BLaER1 (cell line): ENCODE measurements at regions not wholly inside any gene's neighbourhood (a gene's known extent, or its start where the extent isn't known, plus 50 kb on each side); places are given as distances from the start of the nearest gene placed in this dataset.
"Not testable (repeated sequence)": the region's sequence is repeated elsewhere in the genome, so short reads cannot be mapped to it uniquely, and the experiment has no call there.

ENCODE experiments used
- H3K27ac ChIP-seq: shearing (Covaris generic); formaldehyde crosslinking; 2 replicates; pipeline ENCODE4 v1.8.1; 2022
- H3K27me3 ChIP-seq: shearing (Covaris generic); formaldehyde crosslinking; 2 replicates; pipeline ENCODE4 v1.8.1; 2022
- H3K36me3 ChIP-seq: shearing (Covaris generic); formaldehyde crosslinking; 2 replicates; pipeline ENCODE4 v1.8.1; 2022
- H3K4me1 ChIP-seq: shearing (Covaris generic); formaldehyde crosslinking; 2 replicates; pipeline ENCODE4 v1.8.1; 2022
- H3K4me2 ChIP-seq: shearing (Covaris generic); formaldehyde crosslinking; 2 replicates; pipeline ENCODE4 v1.8.1; 2022
- H3K4me3 ChIP-seq: shearing (Covaris generic); formaldehyde crosslinking; 2 replicates; pipeline ENCODE4 v1.8.1; 2022
- H3K9ac ChIP-seq: shearing (Covaris generic); formaldehyde crosslinking; 2 replicates; pipeline ENCODE4 v1.8.1; 2022
- H3K9me3 ChIP-seq: shearing (Covaris generic); formaldehyde crosslinking; 2 replicates; pipeline ENCODE4 v1.8.1; 2022
- H4K20me1 ChIP-seq: shearing (Covaris generic); formaldehyde crosslinking; 2 replicates; pipeline ENCODE4 v1.8.1; 2022
- Cebpa-rat ChIP-seq: shearing (Covaris generic); IDR thresholded peaks from 2 replicates; pipeline ENCODE4 v1.8.1; 2022

DNA sequence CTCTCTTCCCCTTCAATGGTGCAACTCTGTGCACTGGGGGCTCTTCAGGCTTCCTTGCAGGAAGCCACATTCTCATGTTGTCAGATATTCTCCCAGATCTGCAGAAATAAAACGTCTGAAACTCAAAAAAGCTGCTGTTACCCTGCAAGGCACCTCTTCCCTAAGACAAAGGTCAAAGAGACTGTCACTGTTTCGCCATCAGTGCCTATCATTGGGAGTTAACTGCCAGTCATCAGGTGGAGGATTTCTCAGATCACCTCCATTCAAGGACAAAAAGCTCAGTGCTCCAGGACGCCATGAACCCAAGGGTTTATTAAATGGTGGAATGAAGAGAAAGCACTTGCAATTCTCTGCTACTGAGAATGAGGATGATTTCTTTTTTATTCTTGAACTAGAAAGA is 144.6 kb upstream of the PALS2 start:
- Histone ChIP-seq H4K20me1 (no peaks in the 10 kb centered on the region), H3K27me3 (no peaks in the 10 kb centered on the region), H3K36me3 (no peaks in the 10 kb centered on the region), H3K9me3 (peaks cover 38% of the 10 kb centered on the region), H3K4me3 (no peak overlapping the region), H3K9ac (no peak overlapping the region), H3K27ac (no peak overlapping the region), H3K4me1 (0 out of 2 replicates have a peak, but pooled peaks cover 5% of the 10 kb centered on the region), H3K4me2 (no peak overlapping the region)
- no peak for TF ChIP-seq Cebpa-rat

DNA sequence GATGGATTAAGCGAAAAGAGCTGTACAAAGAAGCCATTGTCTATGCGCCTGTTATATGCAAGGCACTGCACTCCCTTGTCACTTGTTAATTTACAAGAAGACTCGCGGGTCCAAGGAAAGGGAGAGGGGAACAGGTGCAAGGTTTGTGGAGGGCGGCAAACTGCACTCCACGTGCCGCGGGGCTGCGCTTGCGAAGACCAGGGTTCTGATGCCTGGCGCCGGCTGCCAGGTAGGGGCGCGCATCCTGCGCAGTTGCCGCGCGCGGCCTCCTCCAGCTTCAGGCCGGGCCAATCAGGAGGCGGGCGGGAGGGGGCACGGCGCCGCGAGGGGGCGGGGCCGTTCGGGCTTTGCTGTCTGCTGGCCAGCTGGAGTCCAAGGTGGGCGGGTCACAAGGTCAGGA is 140.6 kb upstream of the PALS2 start:
- no peak for TF ChIP-seq Cebpa-rat
- Histone ChIP-seq H3K4me1 (0 out of 2 replicates have a peak, but pooled peaks cover 5% of the 10 kb centered on the region), H3K4me3 (no peak overlapping the region), H3K9me3 (no peaks in the 10 kb centered on the region), H3K27me3 (no peaks in the 10 kb centered on the region), H3K36me3 (no peaks in the 10 kb centered on the region), H3K9ac (no peak overlapping the region), H3K27ac (no peak overlapping the region), H4K20me1 (no peaks in the 10 kb centered on the region), H3K4me2 (no peak overlapping the region)

GRCh38 chr7:24434972-24435371 is 138.3 kb upstream of the PALS2 start:
- Histone ChIP-seq H3K9ac (no peak overlapping the region), H3K9me3 (no peaks in the 10 kb centered on the region), H3K36me3 (no peaks in the 10 kb centered on the region), H3K27me3 (no peaks in the 10 kb centered on the region), H4K20me1 (no peaks in the 10 kb centered on the region), H3K4me3 (no peak overlapping the region), H3K4me2 (no peak overlapping the region), H3K4me1 (no peaks in the 10 kb centered on the region), H3K27ac (no peak overlapping the region)
- TF ChIP-seq Cebpa-rat = no peak

GRCh38 chr7:24436131-24436920 is 136.9 kb upstream of the PALS2 start:
- Histone ChIP-seq H4K20me1 (no peaks in the 10 kb centered on the region), H3K27ac (no peak overlapping the region), H3K9ac (no peak overlapping the region), H3K27me3 (no peaks in the 10 kb centered on the region), H3K4me3 (no peak overlapping the region), H3K36me3 (no peaks in the 10 kb centered on the region), H3K9me3 (no peaks in the 10 kb centered on the region), H3K4me2 (no peak overlapping the region), H3K4me1 (0 out of 2 replicates have a peak, but pooled peaks cover under 1% of the 10 kb centered on the region)
- no peak for TF ChIP-seq Cebpa-rat

DNA sequence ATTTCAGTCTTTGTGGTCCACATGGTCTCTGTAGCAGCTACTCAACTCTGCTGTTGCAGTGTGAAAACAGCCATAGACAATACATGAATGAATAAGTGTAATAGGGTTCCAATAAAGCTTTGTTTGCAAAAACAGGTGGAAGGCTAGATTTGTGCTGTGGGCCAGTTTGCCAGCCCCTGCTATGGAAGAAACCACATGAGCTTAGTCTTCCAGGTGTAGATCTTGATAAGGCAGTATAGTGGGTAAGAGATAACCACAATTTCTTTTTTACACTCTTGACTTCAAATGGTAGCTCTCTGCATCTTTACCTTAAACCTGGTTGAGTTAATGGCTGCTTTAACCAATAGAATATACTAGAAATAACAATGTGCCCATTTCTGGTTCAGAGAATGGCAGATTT is 135.0 kb upstream of the PALS2 start:
- TF ChIP-seq Cebpa-rat = no peak
- Histone ChIP-seq H4K20me1 (no peaks in the 10 kb centered on the region), H3K4me1 (peaks cover 13% of the 10 kb centered on the region), H3K4me3 (no peak overlapping the region), H3K27ac (no peak overlapping the region), H3K36me3 (no peaks in the 10 kb centered on the region), H3K27me3 (no peaks in the 10 kb centered on the region), H3K4me2 (no peak overlapping the region), H3K9me3 (no peaks in the 10 kb centered on the region), H3K9ac (no peak overlapping the region)

DNA sequence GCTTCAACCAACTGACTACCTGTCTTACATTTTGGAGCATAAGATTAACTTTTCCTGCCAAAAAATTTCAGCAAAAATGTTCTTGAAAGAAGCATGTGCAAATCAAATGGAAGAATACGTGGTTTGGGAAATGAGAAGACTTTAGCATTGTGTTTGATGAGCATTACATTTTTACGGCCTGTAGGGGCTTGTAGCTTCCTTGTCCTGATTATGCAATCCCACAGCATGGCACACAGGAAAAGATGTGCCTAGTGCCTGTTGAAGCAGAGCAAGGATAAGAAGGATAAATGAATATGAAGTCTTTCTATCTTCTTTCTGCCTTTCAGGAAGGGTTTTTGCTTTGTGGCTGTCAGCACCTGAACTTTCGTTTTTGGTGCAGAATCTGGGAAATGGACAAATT is 134.1 kb upstream of the PALS2 start:
- not testable (repeated sequence) for H3K27me3 ChIP-seq, H3K27ac ChIP-seq, H3K4me2 ChIP-seq, H4K20me1 ChIP-seq, H3K4me3 ChIP-seq, H3K9ac ChIP-seq, H3K9me3 ChIP-seq, H3K36me3 ChIP-seq
- H3K4me1 ChIP-seq = peaks cover 13% of the 10 kb centered on the region

- peaks cover 13% of the 10 kb centered on the region for H3K4me1 ChIP-seq
- H3K4me3 ChIP-seq = no peak overlapping the region
- H3K27me3 ChIP-seq = no peaks in the 10 kb centered on the region
- no peak overlapping the region for H3K27ac ChIP-seq
- no peak overlapping the region for H3K4me2 ChIP-seq
- H4K20me1 ChIP-seq = no peaks in the 10 kb centered on the region
- H3K9ac ChIP-seq = no peak overlapping the region
- H3K9me3 ChIP-seq = no peaks in the 10 kb centered on the region
- no peak for TF ChIP-seq Cebpa-rat
- H3K36me3 ChIP-seq = no peaks in the 10 kb centered on the region
Observed at GRCh38 chr7:24440892-24441291, 132.4 kb upstream of the PALS2 start.

- Histone ChIP-seq H4K20me1 (no peaks in the 10 kb centered on the region), H3K4me3 (no peak overlapping the region), H3K9ac (no peak overlapping the region), H3K36me3 (no peaks in the 10 kb centered on the region), H3K4me1 (peaks cover 13% of the 10 kb centered on the region), H3K4me2 (peak overlapping the region; percentile 45; the same call in 1 of the 2 replicates), H3K27me3 (no peaks in the 10 kb centered on the region), H3K27ac (no peak overlapping the region), H3K9me3 (no peaks in the 10 kb centered on the region)
- no peak for TF ChIP-seq Cebpa-rat
Observed at GRCh38 chr7:24441314-24442027, 131.8 kb upstream of the PALS2 start.

DNA sequence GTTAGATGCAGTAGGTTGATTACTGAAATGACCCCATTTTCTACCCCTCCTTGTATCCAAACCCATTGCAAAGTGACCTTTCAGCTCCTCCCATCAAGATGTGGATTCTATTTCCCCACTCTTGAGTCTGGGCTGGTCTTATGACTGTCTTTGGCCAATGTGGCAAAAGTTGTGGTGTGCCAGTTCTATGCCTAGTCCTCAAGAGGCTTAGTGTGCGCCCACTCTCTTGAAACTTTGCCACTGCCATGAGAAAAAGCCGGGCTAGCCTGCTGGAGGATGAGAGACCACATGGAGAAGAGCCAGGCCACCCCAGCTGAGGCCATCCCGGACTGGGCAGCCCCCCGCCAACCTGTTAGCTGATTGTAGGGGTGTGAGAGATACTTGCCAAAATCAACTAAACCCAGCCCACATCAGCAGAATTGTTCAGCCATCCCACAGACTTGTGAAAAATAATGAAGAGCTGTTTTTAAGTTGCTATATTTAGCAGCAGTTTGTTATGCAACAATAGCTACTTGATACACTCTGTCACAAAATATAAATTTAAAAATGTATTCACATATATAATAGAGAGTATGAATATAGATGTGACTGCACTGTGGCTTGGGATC is 131.0 kb upstream of the PALS2 start:
- Histone ChIP-seq H3K4me3 (no peak overlapping the region), H3K36me3 (no peaks in the 10 kb centered on the region), H4K20me1 (no peaks in the 10 kb centered on the region), H3K9me3 (no peaks in the 10 kb centered on the region), H3K9ac (no peak overlapping the region), H3K4me1 (peaks cover 13% of the 10 kb centered on the region), H3K27ac (no peak overlapping the region), H3K27me3 (no peaks in the 10 kb centered on the region), H3K4me2 (peak overlapping the region; percentile 45)
- no peak for TF ChIP-seq Cebpa-rat
